HG03064 (cell line): ENCODE measurements at regions not wholly inside any gene's neighbourhood (a gene's known extent, or its start where the extent isn't known, plus 50 kb on each side); places are given as distances from the start of the nearest gene placed in this dataset.

Source experiments
- ATAC-seq: cut with Tn5 transposase; IDR thresholded peaks from one replicate; pipeline ENCODE4 v1.9.1; 2021; ENCODE audit warnings: low read depth; ENCODE audit not compliant: unreplicated experiment

GRCh38 chr1:170267317-170267716 is 121.6 kb downstream of the NTMT2 start:
- no peak for ATAC-seq

- no peak for ATAC-seq
Measured at GRCh38 chr1:170271430-170272161, 125.8 kb downstream of the NTMT2 start.

GRCh38 chr1:170273291-170274130 is 127.8 kb downstream of the NTMT2 start:
- ATAC-seq = no peak

GRCh38 chr1:170274131-170274501 is 128.4 kb downstream of the NTMT2 start:
- no peak for ATAC-seq

- no peak for ATAC-seq
Measured at GRCh38 chr1:170277985-170278384, 132.2 kb downstream of the NTMT2 start.

GRCh38 chr1:170284016-170284415 is 138.3 kb downstream of the NTMT2 start:
- ATAC-seq = no peak

- no peak for ATAC-seq
Measured at GRCh38 chr1:170284512-170284911, 138.8 kb downstream of the NTMT2 start.

- no peak for ATAC-seq
Measured at GRCh38 chr1:170284951-170285350, 139.2 kb downstream of the NTMT2 start.

GRCh38 chr1:170288155-170288554 is 142.4 kb downstream of the NTMT2 start:
- ATAC-seq = no peak

GRCh38 chr1:170290276-170290675 is 144.5 kb downstream of the NTMT2 start:
- no peak for ATAC-seq

- no peak for ATAC-seq
Measured at GRCh38 chr1:170290991-170291390, 145.2 kb downstream of the NTMT2 start.

GRCh38 chr1:170291516-170291915 is 145.8 kb downstream of the NTMT2 start:
- no peak for ATAC-seq

- no peak for ATAC-seq
Measured at GRCh38 chr1:170296211-170296610, 150.5 kb downstream of the NTMT2 start.

- ATAC-seq = no peak
Measured at GRCh38 chr1:170296642-170297041, 150.9 kb downstream of the NTMT2 start.

- no peak for ATAC-seq
Measured at GRCh38 chr1:170301596-170301995, 155.8 kb downstream of the NTMT2 start.

- no peak for ATAC-seq
Measured at GRCh38 chr1:170303034-170303433, 157.3 kb downstream of the NTMT2 start.

GRCh38 chr1:170305777-170306512 is 160.2 kb downstream of the NTMT2 start:
- no peak for ATAC-seq

GRCh38 chr1:170306513-170306910 is 160.8 kb downstream of the NTMT2 start:
- no peak for ATAC-seq

- ATAC-seq = no peak
Measured at GRCh38 chr1:170306948-170307347, 161.2 kb downstream of the NTMT2 start.

- ATAC-seq = no peak
Measured at GRCh38 chr1:170307426-170307825, 161.7 kb downstream of the NTMT2 start.

GRCh38 chr1:170309389-170310013 is 163.7 kb downstream of the NTMT2 start:
- no peak for ATAC-seq
